ENCODE measurements at regions not wholly inside any gene's neighbourhood (a gene's known extent, or its start where the extent isn't known, plus 50 kb on each side); places are given as distances from the start of the nearest gene placed in this dataset.

DNA sequence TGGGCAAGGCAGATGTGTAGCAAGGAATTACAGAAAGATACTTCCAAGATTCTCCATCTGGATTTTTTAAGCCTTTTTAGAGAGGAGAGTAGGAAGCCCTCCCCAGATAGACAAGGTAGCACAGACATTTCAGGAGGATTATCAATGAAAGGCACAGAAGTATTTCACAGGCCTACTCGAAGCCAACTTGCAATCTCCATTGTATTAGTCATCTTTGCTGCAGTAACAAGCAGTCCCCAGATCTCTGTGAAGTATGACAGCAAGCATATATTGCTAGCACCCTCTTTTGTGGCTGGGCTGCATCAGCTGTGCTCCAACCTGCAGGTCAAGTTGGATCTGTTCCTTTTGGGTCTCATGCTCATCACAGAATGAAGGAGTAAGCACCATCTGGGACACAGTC, 101.6 kb downstream of the MAF start:
- TF ChIP-seq, protein P1, sequence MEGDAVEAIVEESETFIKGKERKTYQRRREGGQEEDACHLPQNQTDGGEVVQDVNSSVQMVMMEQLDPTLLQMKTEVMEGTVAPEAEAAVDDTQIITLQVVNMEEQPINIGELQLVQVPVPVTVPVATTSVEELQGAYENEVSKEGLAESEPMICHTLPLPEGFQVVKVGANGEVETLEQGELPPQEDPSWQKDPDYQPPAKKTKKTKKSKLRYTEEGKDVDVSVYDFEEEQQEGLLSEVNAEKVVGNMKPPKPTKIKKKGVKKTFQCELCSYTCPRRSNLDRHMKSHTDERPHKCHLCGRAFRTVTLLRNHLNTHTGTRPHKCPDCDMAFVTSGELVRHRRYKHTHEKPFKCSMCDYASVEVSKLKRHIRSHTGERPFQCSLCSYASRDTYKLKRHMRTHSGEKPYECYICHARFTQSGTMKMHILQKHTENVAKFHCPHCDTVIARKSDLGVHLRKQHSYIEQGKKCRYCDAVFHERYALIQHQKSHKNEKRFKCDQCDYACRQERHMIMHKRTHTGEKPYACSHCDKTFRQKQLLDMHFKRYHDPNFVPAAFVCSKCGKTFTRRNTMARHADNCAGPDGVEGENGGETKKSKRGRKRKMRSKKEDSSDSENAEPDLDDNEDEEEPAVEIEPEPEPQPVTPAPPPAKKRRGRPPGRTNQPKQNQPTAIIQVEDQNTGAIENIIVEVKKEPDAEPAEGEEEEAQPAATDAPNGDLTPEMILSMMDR (IDR thresholded peaks at IDR 0.05), result no peak
- TF ChIP-seq POLR2A (IDR thresholded peaks at IDR 0.05), result no peak
